K562 (cell line): ENCODE measurements at regions not wholly inside any gene's neighbourhood (a gene's known extent, or its start where the extent isn't known, plus 50 kb on each side); places are given as distances from the start of the nearest gene placed in this dataset.

Experiments used
- ATAC-seq: fragments of 200-7000 bp; cut with Tn5 transposase; 3 replicates; pipeline ENCODE4 v1.9.1; 2020; ENCODE audit warnings: moderate library complexity
- BruUV-seq: library from RNA; stranded (reverse); fragments of 400-500 nt; replicated peaks from 2 replicates; lab custom pipeline; 2021; lab: Mats Ljungman, UMichigan
- CTCF ChIA-PET: fragments of 300-600 bp; formaldehyde crosslinking; extraction: SDS; loops from one replicate; lab custom pipeline; 2021; ENCODE audit warnings: low intra/inter-chr PET ratio; lab: Yijun Ruan, JAX
- POLR2A ChIA-PET: fragments of 300-600, 350-650 bp; sonication (Branson Sonifier 250); formaldehyde crosslinking; extraction: SDS; loops from one replicate; lab custom pipeline; 2021; ENCODE audit warnings: antibody characterized with exemption, inconsistent platforms; lab: Yijun Ruan, JAX
- DNase-seq, 4 experiments: peaks; one replicate each; pipeline versions ENCODE4 v3.0.0 to v3.0.0-alpha.2; 2011 to 2018; ENCODE audit warnings: low spot score in 3 of 4, mixed read lengths in 3 of 4; ENCODE audit errors: extremely low read depth in 1 of 4
- FAIRE-seq: peaks from 2 replicates; lab custom pipeline; 2011; peaks lifted over from hg19 to GRCh38; lab: Jason Lieb, UNC
- H2AFZ ChIP-seq: 2 replicates; pipeline ENCODE4 v1.6.0; 2011; ENCODE audit warnings: low read depth, low read length, control low read depth, inconsistent platforms
- H3K27ac ChIP-seq: fragments of 200-600 bp; 3 replicates; pipeline ENCODE4 v1.8.0; 2011; ENCODE audit warnings: low read depth, mild to moderate bottlenecking, control low read depth, inconsistent platforms, low read length, moderate library complexity, mixed read lengths; ENCODE audit errors: extremely low read depth
- H3K27me3 ChIP-seq, 2 experiments: fragments of 300-600 bp in 1 of 2; 2 replicates in 1 of 2; 3 replicates in 1 of 2; pipeline versions ENCODE4 v1.6.0 to v1.8.0; 2011; ENCODE audit warnings: inconsistent platforms in 2 of 2, low read length in 2 of 2, mild to moderate bottlenecking in 1 of 2, mixed read lengths in 1 of 2, moderate library complexity in 1 of 2; ENCODE audit not compliant: control insufficient read depth in 2 of 2, insufficient read depth in 2 of 2
- H3K36me3 ChIP-seq: fragments of 300-600 bp; 3 replicates; pipeline ENCODE4 v1.8.0; 2011; ENCODE audit warnings: mild to moderate bottlenecking, low read length, inconsistent platforms; ENCODE audit not compliant: control insufficient read depth, insufficient read depth
- H3K4me1 ChIP-seq, 2 experiments: fragments of 200-600 bp in 1 of 2; replicated peaks in 1 of 2; 2 replicates in 1 of 2; 3 replicates in 1 of 2; pipeline versions ENCODE4 v1.5.1 to v1.8.0; 2011; ENCODE audit warnings: inconsistent platforms in 2 of 2, low read length in 2 of 2, mild to moderate bottlenecking in 1 of 2, mixed read lengths in 1 of 2, moderate library complexity in 1 of 2; ENCODE audit not compliant: control insufficient read depth in 2 of 2, insufficient read depth in 2 of 2
- H3K4me2 ChIP-seq: 2 replicates; pipeline ENCODE4 v1.6.1; 2011; ENCODE audit warnings: low read length, control low read depth, inconsistent platforms, mixed read lengths; ENCODE audit not compliant: insufficient read depth
- H3K4me3 ChIP-seq: fragments of 200-600 bp; sonication (generic), shearing (Covaris generic); 2 replicates; pipeline ENCODE4 v1.5.1; 2016; ENCODE audit warnings: control low read depth, inconsistent platforms
- H3K79me2 ChIP-seq: fragments of 200-600 bp; 3 replicates; pipeline ENCODE4 v1.8.0; 2011; ENCODE audit warnings: low read length, inconsistent platforms; ENCODE audit not compliant: control insufficient read depth, insufficient read depth
- H3K9ac ChIP-seq, 2 experiments: 2 replicates each; pipeline versions ENCODE4 v1.6.0 to v1.6.1; 2011; ENCODE audit warnings: low read depth in 2 of 2, low read length in 2 of 2, control low read depth in 1 of 2, inconsistent platforms in 1 of 2, mild to moderate bottlenecking in 1 of 2, mixed read lengths in 1 of 2; ENCODE audit not compliant: insufficient read depth in 1 of 2
- H3K9me1 ChIP-seq: one replicate; pipeline ENCODE4 v1.6.0; 2011; ENCODE audit warnings: inconsistent platforms, mild to moderate bottlenecking, low read length, moderate library complexity; ENCODE audit not compliant: control insufficient read depth, insufficient read depth
- H3K9me3 ChIP-seq: replicated peaks from 2 replicates; pipeline ENCODE4 v1.5.1; 2011; ENCODE audit warnings: low read depth, low read length, inconsistent platforms; ENCODE audit not compliant: control insufficient read depth, insufficient read depth
- H4K20me1 ChIP-seq: replicated peaks from 2 replicates; pipeline ENCODE4 v1.6.1; 2011; ENCODE audit warnings: low read length, inconsistent platforms, mixed read lengths; ENCODE audit not compliant: control insufficient read depth, insufficient read depth
- ARID3B ChIP-seq: fragments of 250-450 bp; sonication (Bioruptor Pico); IDR thresholded peaks from 2 replicates; pipeline ENCODE4 v1.4.0; 2020; ENCODE audit warnings: borderline replicate concordance
- ASH1L ChIP-seq: fragments of 450-650 bp; IDR thresholded peaks from 2 replicates; pipeline ENCODE4 v1.6.1; 2018; ENCODE audit warnings: borderline replicate concordance, mild to moderate bottlenecking, low read depth; ENCODE audit not compliant: partially characterized antibody
- CBFA2T3 ChIP-seq: fragments of 450-650 bp; IDR thresholded peaks from 2 replicates; pipeline ENCODE4 v1.6.1; 2017
- DACH1 ChIP-seq: fragments of 450-650 bp; IDR thresholded peaks from 2 replicates; pipeline ENCODE4 v1.6.1; 2018; ENCODE audit not compliant: partially characterized antibody
- GATA2 ChIP-seq: sonication (generic); formaldehyde crosslinking; IDR thresholded peaks from 2 replicates; pipeline ENCODE4 v1.4.0; 2020; ENCODE audit warnings: mild to moderate bottlenecking, missing genetic modification reagents
- HLTF ChIP-seq: fragments of 450-650 bp; IDR thresholded peaks from 2 replicates; pipeline ENCODE4 v1.6.1; 2016
- HNRNPH1 ChIP-seq: fragments of 200-400 bp; formaldehyde crosslinking; optimal IDR thresholded peaks from 2 replicates; pipeline ENCODE3; 2017; ENCODE audit warnings: low read depth, mild to moderate bottlenecking, low read length, moderate library complexity
- HNRNPLL ChIP-seq: fragments of 200-400 bp; formaldehyde crosslinking; IDR thresholded peaks from 2 replicates; pipeline ENCODE4 v1.6.1; 2017; ENCODE audit warnings: low read length, low read depth, mild to moderate bottlenecking; ENCODE audit not compliant: poor library complexity, severe bottlenecking
- MTA3 ChIP-seq: fragments of 450-650 bp; formaldehyde crosslinking; IDR thresholded peaks from 2 replicates; pipeline ENCODE4 v1.6.1; 2017; ENCODE audit warnings: mild to moderate bottlenecking, borderline replicate concordance
- NFYB ChIP-seq: IDR thresholded peaks from 2 replicates; pipeline ENCODE4 v1.6.1; 2011; ENCODE audit warnings: mild to moderate bottlenecking, moderate library complexity; ENCODE audit not compliant: insufficient read length; ENCODE audit errors: extremely low read depth
- RBM39 ChIP-seq: fragments of 200-400 bp; formaldehyde crosslinking; optimal IDR thresholded peaks from 2 replicates; pipeline ENCODE3; 2018; ENCODE audit warnings: low read depth, low read length
- RHOXF2B ChIP-seq: fragments of 250-450 bp; sonication (Bioruptor Pico); conservative IDR thresholded peaks from 2 replicates; pipeline ENCODE4 v1.5.1; 2021
- THAP7 ChIP-seq: fragments of 250-450 bp; sonication (Bioruptor Pico); IDR thresholded peaks from 2 replicates; pipeline ENCODE4 v1.5.0; 2021
- TRIM24 ChIP-seq, 2 experiments: fragments of 450-650 bp; IDR thresholded peaks; 2 replicates each; pipeline ENCODE4 v1.6.1; 2016
- ZNF224 ChIP-seq: sonication (generic); formaldehyde crosslinking; IDR thresholded peaks from 2 replicates; pipeline ENCODE4 v1.8.0; 2022; ENCODE audit warnings: mild to moderate bottlenecking, missing genetic modification reagents
- ZNF23 ChIP-seq: fragments of 250-450 bp; sonication (Bioruptor Pico); IDR thresholded peaks from 2 replicates; pipeline ENCODE4 v1.4.0; 2020; ENCODE audit warnings: mild to moderate bottlenecking
- ZNF282 ChIP-seq: sonication (generic); formaldehyde crosslinking; IDR thresholded peaks from 2 replicates; pipeline ENCODE4 v1.8.1; 2023; ENCODE audit warnings: missing genetic modification reagents
- ZNF512 ChIP-seq: IDR thresholded peaks from 2 replicates; pipeline ENCODE4 v1.6.1; 2016; ENCODE audit warnings: missing genetic modification characterization, missing compliant biosample characterization
- ZNF76 ChIP-seq: fragments of 250-450 bp; sonication (Bioruptor Pico); IDR thresholded peaks from 2 replicates; pipeline ENCODE4 v1.4.0; 2020; ENCODE audit warnings: mild to moderate bottlenecking, moderate library complexity, borderline replicate concordance
- WGBS: fragments of 100-300 bp; shearing (Covaris generic); methylation state at CpG from one replicate; pipeline ENCODE4 v1.1.6; 2016; ENCODE audit warnings: low coverage, mixed read lengths; ENCODE audit not compliant: insufficient coverage; ENCODE audit errors: missing lambda C conversion rate; 5-methylcytosine and 5-hydroxymethylcytosine counted together
- in situ Hi-C: fragments of 300-500 bp; cut with MboI; formaldehyde crosslinking; loops from 4 replicates; pipeline ENCODE4 v1.15.0; 2018; ENCODE audit warnings: inconsistent platforms, mixed read lengths
- intact Hi-C: fragments of 100-400 bp; cut with micrococcal nuclease; formaldehyde crosslinking; loops from 2 replicates; pipeline ENCODE4 v1.14.2; 2022

- Histone ChIP-seq H3K4me1 (no peaks in the 10 kb centered on the region), H3K36me3 (no peaks in the 10 kb centered on the region), H3K79me2 (no peaks in the 10 kb centered on the region), H3K4me2 (no peak overlapping the region), H3K27me3 (peaks cover 0 to 12% of the 10 kb centered on the region in 2 experiments; a peak in 1 of 5 replicates), H3K9me3 (no peaks in the 10 kb centered on the region), H3K27ac (no peak overlapping the region), H3K9ac (no peak overlapping the region), H4K20me1 (no peaks in the 10 kb centered on the region), H3K9me1 (no peaks in the 10 kb centered on the region), H2AFZ (no peak overlapping the region), H3K4me3 (no peak overlapping the region)
- ChIA-PET CTCF (no interaction called here), POLR2A (no interaction called here)
- 2% methylated on average over 8 of the region's 8 CpGs for WGBS
- DNase-seq (no peak), FAIRE-seq (no peak), ATAC-seq (no peak)
- BruUV-seq: no TSS peak
- intact Hi-C loops (no loop called here), in situ Hi-C loops (no loop called here)
- TF ChIP-seq TRIM24 (IDR thresholded peaks at IDR 0.05): no peak
- no peak for TF ChIP-seq HNRNPH1
- TF ChIP-seq RHOXF2B (CRISPR knock-in tag): no peak
- TF ChIP-seq ZNF224 (CRISPR knock-in tag): no peak
- no peak for TF ChIP-seq DACH1
- TF ChIP-seq RBM39: no peak
- no peak for TF ChIP-seq ZNF512 (tag)
- TF ChIP-seq HNRNPLL: no peak
- TF ChIP-seq NFYB: no peak
- no peak for TF ChIP-seq ZNF282
- TF ChIP-seq ASH1L: no peak
- no peak for TF ChIP-seq ARID3B
- TF ChIP-seq ZNF76 (CRISPR knock-in tag): no peak
- TF ChIP-seq THAP7 (CRISPR knock-in tag): no peak
- no peak for TF ChIP-seq ZNF23 (CRISPR knock-in tag)
- TF ChIP-seq HLTF: no peak
- TF ChIP-seq GATA2: no peak
- TF ChIP-seq MTA3: no peak
- no peak for TF ChIP-seq CBFA2T3
These were observed 455.2 kb downstream of the CCDC91 start for GRCh38 chr12:28645436-28645835.
